Neural cell (in vitro differentiated cells): ENCODE measurements at regions not wholly inside any gene's neighbourhood (a gene's known extent, or its start where the extent isn't known, plus 50 kb on each side); places are given as distances from the start of the nearest gene placed in this dataset.

ENCODE experiments used
- H2AFZ ChIP-seq: fragments of 200-600, 300-800 bp; sonication (generic), shearing (Covaris generic); 2 replicates; pipeline ENCODE4 v1.6.0; 2014; ENCODE audit warnings: low read depth, mild to moderate bottlenecking, antibody characterized with exemption, low read length, moderate library complexity
- H3F3A ChIP-seq: fragments of 200-600 bp; shearing (Covaris generic); 2 replicates; pipeline ENCODE4 v1.6.1; 2016; ENCODE audit warnings: mild to moderate bottlenecking, moderate library complexity, mixed read lengths, antibody characterized with exemption, low read length; ENCODE audit not compliant: insufficient read depth, poor library complexity, severe bottlenecking
- H3K27ac ChIP-seq: fragments of 200-600, 300-800 bp; sonication (generic), shearing (Covaris generic); 2 replicates; pipeline ENCODE4 v1.5.1; 2014; ENCODE audit warnings: mild to moderate bottlenecking, low read length, moderate library complexity
- H3K27me3 ChIP-seq: fragments of 300-800, 200-600 bp; sonication (generic), shearing (Covaris generic); 2 replicates; pipeline ENCODE4 v1.6.0; 2014; ENCODE audit warnings: mild to moderate bottlenecking, low read depth, low read length, moderate library complexity; ENCODE audit not compliant: insufficient read depth
- H3K36me3 ChIP-seq: fragments of 300-800, 200-600 bp; sonication (generic), shearing (Covaris generic); 2 replicates; pipeline ENCODE4 v1.5.1; 2014; ENCODE audit warnings: mild to moderate bottlenecking, antibody characterized with exemption, low read length, moderate library complexity; ENCODE audit not compliant: insufficient read depth
- H3K4me2 ChIP-seq: fragments of 300-800, 200-600 bp; sonication (generic), shearing (Covaris generic); 2 replicates; pipeline ENCODE4 v1.6.0; 2014; ENCODE audit warnings: mild to moderate bottlenecking, low read length
- H3K4me3 ChIP-seq: fragments of 300-800, 200-600 bp; sonication (generic), shearing (Covaris generic); 2 replicates; pipeline ENCODE4 v1.5.1; 2014; ENCODE audit warnings: mild to moderate bottlenecking, low read length, moderate library complexity
- H3K79me2 ChIP-seq: fragments of 200-600 bp; shearing (Covaris generic); replicated peaks from 2 replicates; pipeline ENCODE4 v1.6.0; 2014; ENCODE audit warnings: mild to moderate bottlenecking, low read length, moderate library complexity; ENCODE audit not compliant: insufficient read depth
- H3K9ac ChIP-seq: fragments of 300-800, 200-600 bp; sonication (generic), shearing (Covaris generic); 2 replicates; pipeline ENCODE4 v1.6.1; 2016; ENCODE audit warnings: mild to moderate bottlenecking, low read length, mixed read lengths
- H3K9me2 ChIP-seq: fragments of 200-600 bp; shearing (Covaris generic); 2 replicates; pipeline ENCODE4 v1.6.1; 2016; ENCODE audit warnings: mild to moderate bottlenecking, low read length, mixed read lengths; ENCODE audit not compliant: insufficient read depth
- H3K9me3 ChIP-seq: fragments of 200-600, 300-800 bp; sonication (generic), shearing (Covaris generic); 2 replicates; pipeline ENCODE4 v1.6.1; 2016; ENCODE audit warnings: mild to moderate bottlenecking, mixed run types, low read length, moderate library complexity, mixed read lengths
- H4K20me1 ChIP-seq: fragments of 200-600 bp; shearing (Covaris generic); 2 replicates; pipeline ENCODE4 v1.6.1; 2016; ENCODE audit warnings: mild to moderate bottlenecking, mixed run types; ENCODE audit not compliant: insufficient read depth
- CTCF ChIP-seq: fragments of 450-650 bp; IDR thresholded peaks from 2 replicates; pipeline ENCODE4 v1.5.1; 2014; ENCODE audit warnings: antibody characterized with exemption, mild to moderate bottlenecking, moderate library complexity; ENCODE audit not compliant: poor library complexity, severe bottlenecking
- EP300 ChIP-seq: fragments of 450-650 bp; conservative IDR thresholded peaks from 2 replicates; pipeline ENCODE4 v1.6.1; 2014; ENCODE audit warnings: antibody characterized with exemption, mild to moderate bottlenecking, moderate library complexity; ENCODE audit not compliant: poor library complexity, severe bottlenecking
- EZH2 ChIP-seq: fragments of 200-600, 300-800 bp; shearing (Covaris generic), sonication (generic); IDR thresholded peaks from 2 replicates; pipeline ENCODE4 v1.6.1; 2014; ENCODE audit warnings: antibody characterized with exemption, low read length, borderline replicate concordance, mild to moderate bottlenecking; ENCODE audit not compliant: insufficient read depth, poor library complexity, severe bottlenecking
- MXI1 ChIP-seq: fragments of 450-650 bp; conservative IDR thresholded peaks from 2 replicates; pipeline ENCODE4 v1.6.1; 2014; ENCODE audit warnings: antibody characterized with exemption, mild to moderate bottlenecking; ENCODE audit not compliant: poor library complexity, severe bottlenecking
- POLR2AphosphoS5 ChIP-seq: IDR thresholded peaks from 2 replicates; pipeline ENCODE4 v1.6.1; 2012
- RAD21 ChIP-seq: fragments of 450-650 bp; conservative IDR thresholded peaks from 2 replicates; pipeline ENCODE4 v1.6.1; 2014; ENCODE audit warnings: antibody characterized with exemption, mild to moderate bottlenecking, moderate library complexity
- REST ChIP-seq: IDR thresholded peaks from 2 replicates; pipeline ENCODE4 v1.6.1; 2012; ENCODE audit warnings: borderline replicate concordance
- SMC3 ChIP-seq: fragments of 450-650 bp; conservative IDR thresholded peaks from 2 replicates; pipeline ENCODE4 v1.6.1; 2014; ENCODE audit warnings: antibody characterized with exemption, mild to moderate bottlenecking, moderate library complexity; ENCODE audit not compliant: poor library complexity
- TAF1 ChIP-seq: IDR thresholded peaks from 2 replicates; pipeline ENCODE4 v1.6.1; 2012; ENCODE audit warnings: low read depth

GRCh38 chr16:51272420-51272819, 121.3 kb upstream of the SALL1 start:
- H3K4me3 ChIP-seq, result no peak overlapping the region

GRCh38 chr16:51271156-51271701, 120.2 kb upstream of the SALL1 start:
- Histone ChIP-seq H3F3A (no peaks in the 10 kb centered on the region), H3K27me3 (no peaks in the 10 kb centered on the region), H3K4me2 (no peak overlapping the region), H3K27ac (no peak overlapping the region), H2AFZ (no peak overlapping the region), H3K9me2 (no peaks in the 10 kb centered on the region), H3K36me3 (no peaks in the 10 kb centered on the region), H3K9ac (no peak overlapping the region), H3K9me3 (no peaks in the 10 kb centered on the region), H4K20me1 (no peaks in the 10 kb centered on the region), H3K79me2 (no peaks in the 10 kb centered on the region), H3K4me3 (no peak overlapping the region)
- TF ChIP-seq POLR2AphosphoS5, result no peak
- TF ChIP-seq REST, result no peak
- no peak for TF ChIP-seq EP300
- TF ChIP-seq SMC3, result no peak
- no peak for TF ChIP-seq MXI1
- TF ChIP-seq RAD21, result no peak

More at GRCh38 chr16:51272420-51272819, 121.3 kb upstream of the SALL1 start:
- no peaks in the 10 kb centered on the region for H4K20me1 ChIP-seq
- H3K4me2 ChIP-seq, result no peak overlapping the region
- no peaks in the 10 kb centered on the region for H3K79me2 ChIP-seq
- TF ChIP-seq EP300 (no peak), CTCF (no peak), MXI1 (no peak), EZH2 (no peak), SMC3 (no peak), POLR2AphosphoS5 (no peak)
- no peaks in the 10 kb centered on the region for H3K9me3 ChIP-seq
- H2AFZ ChIP-seq, result no peak overlapping the region
- no peaks in the 10 kb centered on the region for H3F3A ChIP-seq
- no peaks in the 10 kb centered on the region for H3K27me3 ChIP-seq
- H3K36me3 ChIP-seq, result no peaks in the 10 kb centered on the region
- no peaks in the 10 kb centered on the region for H3K9me2 ChIP-seq
- no peak overlapping the region for H3K27ac ChIP-seq
- H3K9ac ChIP-seq, result no peak overlapping the region

GRCh38 chr16:51268237-51268636, 117.2 kb upstream of the SALL1 start:
- H3K36me3 ChIP-seq, result no peaks in the 10 kb centered on the region
- no peak overlapping the region for H3K27ac ChIP-seq
- no peaks in the 10 kb centered on the region for H3F3A ChIP-seq
- H3K9ac ChIP-seq, result no peak overlapping the region
- H3K9me3 ChIP-seq, result no peaks in the 10 kb centered on the region
- no peak overlapping the region for H2AFZ ChIP-seq
- H4K20me1 ChIP-seq, result no peaks in the 10 kb centered on the region
- no peak overlapping the region for H3K4me2 ChIP-seq
- H3K9me2 ChIP-seq, result no peaks in the 10 kb centered on the region
- H3K4me3 ChIP-seq, result no peak overlapping the region
- TF ChIP-seq POLR2AphosphoS5 (no peak), EZH2 (no peak), REST (no peak), RAD21 (no peak), TAF1 (no peak), CTCF (no peak), MXI1 (no peak), SMC3 (no peak), EP300 (no peak)
- H3K79me2 ChIP-seq, result no peaks in the 10 kb centered on the region
- no peaks in the 10 kb centered on the region for H3K27me3 ChIP-seq
